GM21390 (cell line): ENCODE measurements at regions not wholly inside any gene's neighbourhood (a gene's known extent, or its start where the extent isn't known, plus 50 kb on each side); places are given as distances from the start of the nearest gene placed in this dataset.

Source experiments
- ATAC-seq: cut with Tn5 transposase; IDR thresholded peaks from one replicate; pipeline ENCODE4 v1.9.1; 2021; ENCODE audit not compliant: unreplicated experiment

DNA sequence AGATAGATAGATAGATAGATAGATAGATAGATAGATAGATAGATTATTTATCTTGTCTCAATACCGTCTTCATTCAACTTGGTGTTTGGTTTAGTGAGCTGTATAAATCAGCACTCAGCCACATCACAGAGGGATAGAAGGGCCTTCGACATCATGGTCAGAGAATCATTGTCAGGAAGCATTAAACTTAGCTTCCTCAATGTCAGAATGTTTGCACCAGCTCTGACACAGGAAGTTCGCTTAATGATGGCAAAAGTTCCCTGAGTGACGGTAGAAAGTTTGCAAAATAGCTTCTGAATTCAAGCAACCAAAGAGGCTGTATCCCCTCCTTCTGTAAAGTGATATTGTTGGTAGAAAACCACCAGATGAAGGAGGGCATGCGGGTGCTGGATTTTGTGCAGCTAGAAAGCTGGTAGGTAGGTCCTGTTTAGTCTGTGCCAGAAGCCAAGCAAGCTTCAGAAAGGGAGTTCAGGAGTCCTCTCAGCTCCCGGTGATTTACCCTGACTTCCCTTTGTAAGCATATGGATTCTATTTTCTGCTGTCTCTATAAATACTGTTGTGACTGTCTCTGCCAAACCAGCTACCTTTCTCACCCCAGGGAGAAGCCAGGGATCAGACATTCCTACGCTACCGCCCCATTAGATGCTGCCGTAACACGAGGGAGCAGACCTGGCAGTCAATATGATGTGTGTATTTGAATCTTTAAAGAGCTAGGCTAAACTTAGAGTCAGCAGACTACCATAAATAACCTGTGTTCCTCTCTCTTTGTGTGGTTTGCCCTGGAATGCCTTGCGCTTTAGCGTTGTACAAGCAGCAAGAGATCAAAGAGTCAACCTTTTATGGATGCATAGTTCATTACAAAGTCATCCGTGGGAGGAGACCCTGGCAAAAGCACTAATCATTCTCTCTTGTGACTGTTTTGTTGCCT, 200.5 kb upstream of the KIAA1217 start:
- no peak for ATAC-seq

DNA sequence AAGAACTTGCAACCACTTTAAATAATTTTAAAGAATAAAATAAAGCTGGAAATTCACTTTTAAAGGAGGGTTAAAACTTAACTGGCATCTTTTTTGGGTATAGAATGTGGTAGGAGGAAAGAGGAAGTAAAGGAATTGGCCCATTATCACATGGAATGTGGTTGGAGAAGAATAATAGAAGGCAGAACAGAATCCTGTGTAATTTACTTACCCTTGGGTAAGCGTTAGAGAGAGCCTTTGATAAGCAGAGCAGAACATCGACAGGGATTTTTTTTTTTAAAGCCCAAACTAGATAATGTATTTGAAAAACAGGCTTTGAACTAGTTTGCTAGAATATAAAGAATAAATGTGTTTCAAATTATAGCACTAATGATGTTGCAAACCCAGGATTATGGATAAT, 199.8 kb upstream of the KIAA1217 start:
- no peak for ATAC-seq

DNA sequence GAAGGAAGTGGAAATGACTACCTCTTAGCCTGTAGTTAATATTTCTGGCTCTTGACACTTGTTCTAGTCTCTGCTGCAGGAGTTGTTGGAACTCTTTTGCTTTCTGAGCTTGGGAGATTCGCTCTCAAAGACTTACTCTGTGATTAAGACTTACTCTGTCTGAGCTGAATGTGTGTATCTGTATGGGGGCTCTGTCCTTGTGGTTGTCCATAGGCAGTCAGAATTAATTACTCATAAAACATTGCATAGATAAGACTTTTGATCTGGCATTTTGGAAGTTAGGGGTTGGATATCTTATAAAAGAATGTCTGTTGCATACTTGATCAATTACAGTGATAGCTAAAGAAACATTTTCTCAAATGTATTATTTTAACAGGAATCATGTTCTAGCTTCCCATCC, 199.2 kb upstream of the KIAA1217 start:
- no peak for ATAC-seq

DNA sequence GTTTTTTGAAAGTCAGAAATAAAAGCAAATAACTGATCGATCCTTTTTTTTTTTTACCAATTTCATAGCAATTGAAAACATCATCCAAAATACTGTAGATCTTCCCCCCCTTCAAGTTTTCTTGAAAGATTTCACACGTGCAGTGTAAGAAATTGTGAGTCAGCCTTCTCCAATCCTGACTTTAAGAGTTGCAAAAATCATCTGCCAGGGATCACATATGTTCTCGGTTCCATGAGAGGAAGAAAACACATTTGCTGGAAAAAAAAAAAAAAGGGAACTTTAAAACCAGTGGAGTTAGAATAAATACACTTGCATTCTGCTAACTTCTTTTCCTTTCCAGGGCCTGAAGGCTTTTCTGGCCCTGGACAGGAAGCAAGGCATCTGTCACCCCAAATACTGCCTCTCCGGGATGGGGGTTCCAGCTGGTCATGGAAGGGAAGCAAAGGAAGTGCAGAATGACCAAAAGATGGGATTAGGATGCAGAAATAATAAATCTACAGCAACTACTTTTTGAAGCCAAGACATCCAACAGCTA, 198.4 kb upstream of the KIAA1217 start:
- no peak for ATAC-seq

DNA sequence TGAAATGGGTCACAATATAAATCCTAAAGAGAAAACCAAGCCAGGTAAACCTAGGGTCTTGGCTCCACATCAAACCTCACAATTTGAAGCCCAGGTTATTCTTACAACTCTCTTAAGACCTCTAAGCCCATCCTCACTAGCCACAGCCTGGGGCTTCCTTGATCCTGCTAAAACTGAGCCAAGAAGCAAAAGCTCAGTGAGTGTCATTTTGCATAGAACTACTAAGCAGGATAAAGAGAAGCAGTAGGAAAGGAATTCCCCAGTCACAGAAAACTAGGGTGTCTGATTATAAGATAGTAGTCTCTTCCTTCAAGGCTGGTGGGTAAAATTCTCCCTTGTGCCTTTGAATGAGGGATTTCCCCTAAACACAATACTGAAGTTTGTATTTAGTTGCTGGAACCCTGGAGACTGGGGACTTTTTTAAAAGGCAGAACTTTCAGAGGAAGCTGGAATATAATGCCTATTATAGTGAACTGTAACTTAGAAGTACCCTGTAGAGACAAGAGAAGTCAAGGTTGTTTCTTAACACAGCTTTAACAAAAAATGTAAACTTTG, 196.6 kb upstream of the KIAA1217 start:
- ATAC-seq: no peak

DNA sequence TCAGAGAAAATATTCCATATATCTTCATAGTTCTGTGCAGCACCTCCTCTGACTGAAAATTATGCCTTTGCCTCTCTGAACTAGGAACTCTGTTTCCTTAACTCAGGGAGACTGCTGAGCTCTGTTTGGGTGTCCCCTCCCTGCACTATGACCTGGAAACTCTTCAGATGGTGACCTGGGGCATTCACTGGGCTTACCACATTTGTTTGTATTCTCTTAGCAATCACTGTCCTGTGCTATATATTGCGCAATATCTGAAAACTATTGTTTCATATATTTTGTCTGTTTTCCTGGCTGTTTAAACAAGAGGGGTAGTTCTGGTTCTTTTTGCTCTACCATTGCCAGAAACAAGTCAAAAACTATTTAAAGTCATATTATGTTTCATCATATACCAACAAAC, 181.8 kb upstream of the KIAA1217 start:
- ATAC-seq: no peak

DNA sequence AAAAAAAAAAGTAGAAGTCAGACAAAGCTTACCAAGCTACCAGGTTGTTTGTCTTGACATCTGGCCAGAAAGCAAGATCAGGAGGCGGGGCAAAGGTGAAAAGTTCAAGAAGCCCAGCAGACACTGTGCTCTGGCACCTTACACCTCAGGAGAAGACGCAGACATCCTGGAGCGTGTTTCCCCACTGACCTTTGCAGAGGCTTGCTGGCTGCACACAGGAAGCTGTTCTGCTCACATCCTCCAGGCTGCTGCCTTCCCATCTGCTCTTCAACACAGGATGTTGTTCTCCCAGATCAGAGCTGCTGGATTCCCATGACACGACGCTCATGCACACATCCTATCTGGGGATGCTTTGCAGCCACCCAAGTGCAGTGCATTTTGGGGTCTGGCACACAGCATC, 174.4 kb upstream of the KIAA1217 start:
- ATAC-seq: no peak

DNA sequence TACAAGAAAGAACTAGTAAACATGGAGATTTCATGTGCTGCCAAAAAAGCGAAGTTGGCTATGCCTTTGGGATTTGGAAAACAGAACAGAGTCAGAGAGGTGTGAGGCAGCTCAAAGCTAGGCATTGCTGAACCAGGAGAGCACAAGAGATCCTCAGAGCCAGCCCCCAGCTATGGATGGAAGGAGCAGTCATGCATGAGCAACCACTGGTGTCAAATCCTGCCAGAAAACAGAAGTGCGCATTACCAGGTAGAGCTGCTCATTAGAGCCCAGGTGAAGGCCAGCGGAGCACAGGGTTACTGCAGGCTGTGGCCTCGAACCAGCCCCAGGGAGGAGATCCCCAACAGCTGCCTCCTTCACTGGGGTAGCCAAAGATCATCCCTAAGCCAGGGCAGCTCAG, 173.2 kb upstream of the KIAA1217 start:
- no peak for ATAC-seq

DNA sequence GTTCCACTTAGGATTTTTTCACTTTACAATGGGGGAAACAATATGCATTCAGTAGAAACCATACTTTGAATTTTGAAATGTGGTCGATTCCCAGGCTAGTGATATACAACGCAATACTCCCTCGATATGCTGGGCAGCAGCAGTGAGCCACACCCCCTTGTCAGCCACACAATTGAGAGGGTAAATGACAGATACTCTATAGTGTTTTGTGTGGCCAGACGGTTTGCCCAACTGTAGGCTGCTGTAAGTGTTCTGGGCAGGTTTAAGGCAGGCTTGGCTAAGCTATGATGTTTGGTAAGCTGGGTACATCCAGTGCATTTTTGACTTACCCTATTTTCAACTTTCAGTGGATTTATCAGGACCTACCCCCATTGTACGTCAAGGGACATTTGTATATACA, 169.6 kb upstream of the KIAA1217 start:
- ATAC-seq: no peak

DNA sequence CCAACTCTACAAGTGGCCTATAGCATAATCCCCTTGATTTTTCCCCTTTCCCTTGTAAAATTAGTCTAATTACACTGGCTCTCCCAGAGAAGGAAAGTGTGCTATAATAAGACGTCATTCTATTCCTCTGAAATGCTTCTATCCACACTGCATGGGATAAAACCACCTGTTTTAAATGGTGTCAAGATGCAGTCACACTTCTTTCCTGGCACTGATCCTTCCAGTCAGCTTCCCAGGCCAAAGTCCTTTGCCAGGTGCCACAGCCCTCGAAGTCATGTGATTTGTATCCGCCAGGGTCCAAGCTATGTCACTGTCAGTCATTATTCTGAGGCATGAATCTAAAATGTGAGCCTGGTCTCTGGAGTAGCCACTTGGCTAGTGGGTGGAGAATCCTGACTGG, 169.0 kb upstream of the KIAA1217 start:
- ATAC-seq: no peak

DNA sequence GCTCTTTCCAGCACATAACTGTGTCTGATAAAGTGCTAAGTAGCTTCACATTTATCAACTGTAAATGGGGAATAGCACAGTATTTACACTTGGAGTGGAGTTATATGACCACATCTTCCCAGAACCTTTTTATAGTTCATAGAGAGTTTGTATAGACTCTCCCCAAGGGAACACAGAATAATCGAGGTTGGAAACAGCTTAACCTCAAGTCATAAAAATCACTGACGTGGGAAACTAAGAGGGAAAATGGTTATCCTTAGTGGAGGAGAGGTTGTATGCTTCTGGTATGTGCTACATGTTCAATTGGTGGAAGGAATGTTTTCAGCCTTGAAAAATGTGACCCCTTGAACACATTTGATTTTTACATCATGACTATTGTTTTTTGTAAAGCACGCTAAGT, 167.9 kb upstream of the KIAA1217 start:
- no peak for ATAC-seq

DNA sequence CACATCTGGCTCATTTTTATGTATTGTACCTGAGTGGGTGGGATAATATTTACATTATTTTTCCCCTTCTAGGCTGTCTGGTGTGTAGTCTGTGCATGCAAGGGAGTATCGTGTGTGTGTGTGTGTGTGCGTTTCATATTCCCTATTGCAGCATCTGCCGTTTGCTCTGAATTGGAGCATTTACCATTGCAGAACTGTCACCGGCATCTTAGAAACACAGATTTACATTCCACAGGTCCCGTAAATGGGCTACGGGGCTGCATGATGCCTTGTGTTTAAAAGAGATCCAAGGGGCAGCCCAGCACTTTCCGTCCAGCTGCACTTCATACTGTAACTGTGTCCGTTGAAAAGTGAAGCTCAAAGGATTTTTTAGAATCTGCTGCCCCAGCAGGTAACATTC, 167.1 kb upstream of the KIAA1217 start:
- no peak for ATAC-seq

DNA sequence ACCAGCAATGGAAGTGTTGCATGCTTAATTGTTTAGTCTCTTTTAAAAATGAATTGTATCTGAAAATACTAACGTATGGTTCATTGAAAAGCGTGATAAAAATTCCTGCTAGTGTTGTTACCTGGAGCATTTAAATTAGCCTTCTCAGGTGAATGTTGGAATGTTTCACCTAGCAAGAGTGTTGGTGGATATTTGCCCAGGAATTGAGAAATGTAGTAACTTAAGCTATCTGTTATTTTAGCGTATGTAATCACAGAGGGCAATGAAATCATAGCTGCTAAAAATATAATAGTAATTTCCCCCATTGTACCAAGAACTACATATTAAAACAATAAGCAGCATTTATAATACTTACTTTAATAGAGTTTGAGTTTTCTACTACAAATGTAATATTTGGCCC, 166.1 kb upstream of the KIAA1217 start:
- ATAC-seq: no peak

DNA sequence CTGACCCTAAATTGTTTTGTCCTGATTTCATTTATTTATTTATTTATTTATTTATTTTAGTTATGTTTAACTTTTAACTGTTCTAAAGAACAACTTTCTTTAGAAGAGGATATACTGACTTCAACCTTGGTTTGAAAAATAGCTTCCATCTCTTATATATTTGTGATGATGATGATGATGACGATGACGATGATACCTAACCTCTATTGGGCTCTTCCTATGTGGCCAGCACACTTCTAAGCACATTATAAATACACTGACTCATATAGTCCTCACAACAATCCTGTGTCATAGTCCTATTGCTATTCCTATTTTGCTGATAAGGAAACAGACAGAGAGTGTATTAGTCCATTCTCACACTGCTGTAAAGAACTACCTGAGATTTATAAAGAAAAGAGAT, 162.9 kb upstream of the KIAA1217 start:
- no peak for ATAC-seq

DNA sequence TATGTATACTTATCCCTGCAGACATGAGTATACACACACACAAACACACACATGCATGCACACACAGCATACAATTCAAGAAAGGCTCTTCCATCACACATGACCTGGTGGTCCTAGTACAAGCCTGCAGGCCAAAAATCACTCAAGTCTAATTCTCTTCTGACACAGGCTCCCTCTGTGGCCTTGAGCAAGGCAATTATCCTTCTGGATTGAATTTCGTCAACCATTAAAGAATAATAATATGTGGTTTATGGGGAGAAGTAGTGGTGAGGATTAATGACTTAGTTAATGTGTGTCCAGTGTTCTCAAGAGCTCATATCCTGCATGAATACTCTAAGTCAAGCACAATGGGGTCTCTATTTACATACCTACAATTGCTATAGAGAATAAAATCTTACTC, 161.8 kb upstream of the KIAA1217 start:
- ATAC-seq: no peak

DNA sequence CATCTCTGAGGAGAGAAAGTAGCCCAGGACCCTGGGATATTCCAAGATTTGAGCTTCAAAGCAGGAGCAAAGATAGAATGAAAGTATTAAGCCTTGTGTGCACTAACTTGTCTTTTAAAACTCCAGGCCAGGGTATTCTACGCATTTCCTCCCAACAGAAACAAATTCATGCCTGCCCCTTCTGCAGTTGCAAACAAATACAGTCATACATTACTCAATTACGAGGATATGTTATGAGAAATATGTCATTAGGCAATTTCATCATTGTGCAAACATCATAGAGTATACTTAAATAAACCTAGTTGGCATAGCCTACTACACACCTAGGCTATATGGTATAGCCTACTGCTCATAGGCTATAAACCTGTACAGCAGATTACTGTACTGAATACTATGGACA, 154.5 kb upstream of the KIAA1217 start:
- no peak for ATAC-seq

DNA sequence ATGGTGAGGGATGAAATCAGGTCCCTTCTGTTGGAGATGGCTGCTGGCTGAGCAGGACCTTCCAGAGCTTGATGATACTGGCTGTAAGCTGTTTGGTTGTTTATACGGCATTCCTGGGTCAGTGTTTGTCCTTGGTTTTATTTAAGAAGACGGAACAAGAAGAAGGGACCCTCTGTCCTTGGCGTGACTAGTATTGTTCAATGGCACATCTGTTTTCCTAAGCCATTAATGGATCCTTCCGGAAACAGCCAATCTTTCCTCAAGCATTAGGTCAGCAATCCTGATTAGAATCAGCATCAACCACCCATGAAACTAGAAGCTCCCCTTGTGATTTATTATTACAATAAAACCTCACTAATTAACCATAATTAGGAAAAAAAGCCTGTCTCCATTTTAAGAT, 128.7 kb upstream of the KIAA1217 start:
- no peak for ATAC-seq

DNA sequence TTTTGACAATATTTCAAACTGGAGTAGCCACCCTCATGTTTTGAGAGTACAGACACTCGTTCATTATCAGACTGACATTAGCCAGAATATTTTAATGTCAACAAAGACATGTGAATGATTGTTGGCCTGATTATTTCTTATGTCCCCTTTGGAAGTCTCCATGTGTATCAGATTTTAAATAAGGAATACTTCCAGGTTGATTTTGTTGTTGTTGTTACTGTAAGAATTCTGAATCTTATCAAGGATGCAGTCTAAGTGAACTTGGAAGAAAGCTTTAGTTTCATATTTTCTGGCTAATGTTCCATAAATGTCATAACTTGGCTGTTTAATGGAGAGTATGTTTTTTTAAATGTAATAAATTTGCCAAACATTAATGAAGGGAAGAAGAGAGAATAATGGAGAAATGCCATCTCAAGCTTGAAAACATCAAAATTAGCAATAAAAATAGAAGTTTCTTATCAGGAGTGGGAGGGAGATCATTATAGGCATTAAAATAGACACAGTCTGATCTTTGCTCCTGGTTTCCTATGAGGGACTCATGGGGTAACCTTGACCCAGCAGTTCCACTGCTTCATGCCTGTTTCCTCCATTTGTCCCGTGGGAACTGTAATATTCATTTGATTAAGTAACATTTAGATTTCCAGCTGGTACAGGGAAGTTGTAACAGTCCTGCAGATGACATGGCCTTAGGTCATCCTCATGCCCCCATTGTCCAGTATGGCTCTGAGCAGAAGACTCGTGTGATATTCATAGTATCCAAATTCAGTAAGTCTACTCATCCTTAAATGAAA, 122.4 kb upstream of the KIAA1217 start:
- ATAC-seq: no peak

DNA sequence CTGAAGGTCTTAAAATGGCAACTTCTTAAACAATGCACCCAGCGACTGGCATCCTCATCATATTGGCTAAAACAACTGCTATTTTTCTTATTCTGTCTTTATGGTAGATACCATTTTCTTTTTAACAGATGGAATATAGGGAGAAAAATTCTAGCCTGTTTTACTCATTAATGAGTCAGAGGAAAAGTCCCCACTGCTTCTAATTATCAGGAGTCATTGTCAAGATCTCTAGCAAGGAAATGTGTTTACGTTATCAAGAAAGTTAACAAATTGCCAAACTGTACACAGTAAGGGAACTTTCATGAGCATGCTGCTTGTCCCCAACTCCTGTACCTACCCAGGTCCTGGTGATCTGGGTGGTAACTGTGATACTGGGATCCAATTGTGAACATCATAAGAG, 117.7 kb upstream of the KIAA1217 start:
- ATAC-seq: no peak

DNA sequence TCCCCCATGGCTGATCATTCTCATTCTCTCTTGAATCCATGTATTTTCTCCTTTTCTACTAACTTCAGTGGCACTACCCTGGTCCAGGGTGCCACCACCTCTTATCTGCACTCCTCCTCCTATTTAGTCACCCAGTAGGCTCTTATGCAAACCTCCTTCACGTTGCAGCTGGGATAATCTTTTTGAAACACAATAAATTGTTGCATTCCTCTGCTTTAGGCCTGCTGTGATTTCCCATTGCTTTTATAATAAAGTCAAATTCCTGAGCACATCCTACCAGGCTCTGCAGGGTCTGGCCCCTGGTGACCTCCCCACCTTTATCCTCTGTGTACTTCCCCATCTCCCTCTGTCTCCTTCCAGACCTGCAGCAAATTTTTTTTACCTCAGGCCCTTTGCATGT, 112.7 kb upstream of the KIAA1217 start:
- ATAC-seq: no peak

DNA sequence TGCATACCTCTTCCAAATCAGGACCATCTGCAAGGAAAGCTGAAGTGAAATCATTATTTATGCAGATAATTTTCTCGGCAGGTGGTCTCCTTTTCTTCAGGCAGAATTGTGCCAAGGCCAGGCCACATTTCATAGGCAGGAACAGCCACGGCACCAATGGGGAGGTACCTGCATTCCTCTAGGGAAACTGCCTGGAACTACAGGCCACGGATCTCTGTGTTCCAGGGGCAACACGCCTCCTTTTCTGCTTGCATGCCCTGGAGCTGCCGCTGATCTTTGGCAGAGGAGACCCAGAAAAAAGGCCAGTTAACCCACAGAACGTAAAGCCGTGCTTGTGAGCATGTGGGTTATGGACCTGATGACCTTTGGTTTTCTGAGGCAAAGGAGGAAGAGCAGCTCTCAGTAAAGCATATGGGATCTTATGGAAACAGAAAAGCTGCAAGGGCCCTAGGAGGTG, 111.2 kb upstream of the KIAA1217 start:
- no peak for ATAC-seq

DNA sequence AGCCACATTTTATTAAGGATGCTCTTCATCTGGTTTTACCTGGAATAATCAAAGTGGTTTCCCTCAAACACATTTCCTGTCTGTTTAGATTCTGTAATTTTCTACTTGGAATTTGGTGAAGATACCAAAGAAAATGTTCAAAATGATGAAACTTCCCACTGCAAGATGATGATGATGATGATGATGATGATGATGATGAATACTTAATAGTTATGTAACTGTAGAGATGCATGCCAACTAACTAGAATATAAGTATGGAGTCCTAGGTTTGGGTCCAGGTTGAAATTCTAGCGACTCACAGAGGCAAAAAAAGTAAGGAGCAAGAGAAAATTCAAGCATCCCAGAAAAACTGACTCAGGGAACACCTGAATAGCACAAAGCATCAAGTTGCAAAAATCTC, 104.0 kb upstream of the KIAA1217 start:
- ATAC-seq: no peak
